ENCODE measurements at regions not wholly inside any gene's neighbourhood (a gene's known extent, or its start where the extent isn't known, plus 50 kb on each side); places are given as distances from the start of the nearest gene placed in this dataset.

DNA sequence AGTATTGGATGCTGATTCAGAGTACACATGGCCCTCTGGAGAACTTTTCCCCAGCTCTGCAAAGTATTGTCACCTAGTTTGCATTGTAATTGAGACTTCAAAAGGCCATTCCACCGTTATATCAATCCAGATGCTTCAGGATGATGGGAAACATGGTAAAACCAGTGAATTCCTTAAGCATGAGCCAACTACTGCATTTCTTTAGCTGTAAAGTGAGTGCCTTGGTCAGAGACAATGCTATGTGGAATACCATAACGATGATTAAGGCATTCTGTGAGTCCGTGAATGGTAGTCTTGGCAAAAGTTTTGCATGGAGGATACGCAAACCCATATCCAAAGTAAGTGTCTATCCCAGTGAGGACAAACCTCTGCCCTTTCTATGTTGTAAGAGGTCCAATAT is 355.2 kb downstream of the DCAF12L2 start:
- no peak for DNase-seq (ENCODE audit: low read depth)

- DNase-seq (ENCODE audit: low read depth) = no peak
Observed at GRCh38 chrX:125826080-125826479, 340.0 kb downstream of the DCAF12L2 start.

GRCh38 chrX:125826774-125827451 is 339.2 kb downstream of the DCAF12L2 start:
- no peak for DNase-seq (ENCODE audit: low read depth)

- no peak for DNase-seq (ENCODE audit: low read depth)
Observed at GRCh38 chrX:125846271-125846670, 319.8 kb downstream of the DCAF12L2 start.

DNA sequence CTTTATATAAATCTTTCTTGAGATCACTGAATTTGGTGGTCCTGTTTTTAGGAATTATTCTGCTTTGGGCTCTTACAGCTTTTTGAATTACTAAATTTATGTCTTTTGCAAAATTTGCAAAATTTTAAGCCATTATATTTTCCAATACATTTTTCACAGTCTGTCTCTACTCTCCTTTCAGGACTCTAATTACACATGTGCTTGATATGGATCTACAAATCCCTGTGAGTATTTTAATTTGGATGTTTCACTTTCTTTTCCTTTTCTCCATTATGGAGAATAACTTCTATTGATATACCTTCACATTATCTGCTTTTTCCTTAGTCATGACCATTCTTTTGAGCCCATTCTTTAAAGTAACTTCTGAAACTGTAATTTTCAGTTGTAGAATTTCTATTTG is 315.4 kb downstream of the DCAF12L2 start:
- DNase-seq (ENCODE audit: low read depth) = no peak

DNA sequence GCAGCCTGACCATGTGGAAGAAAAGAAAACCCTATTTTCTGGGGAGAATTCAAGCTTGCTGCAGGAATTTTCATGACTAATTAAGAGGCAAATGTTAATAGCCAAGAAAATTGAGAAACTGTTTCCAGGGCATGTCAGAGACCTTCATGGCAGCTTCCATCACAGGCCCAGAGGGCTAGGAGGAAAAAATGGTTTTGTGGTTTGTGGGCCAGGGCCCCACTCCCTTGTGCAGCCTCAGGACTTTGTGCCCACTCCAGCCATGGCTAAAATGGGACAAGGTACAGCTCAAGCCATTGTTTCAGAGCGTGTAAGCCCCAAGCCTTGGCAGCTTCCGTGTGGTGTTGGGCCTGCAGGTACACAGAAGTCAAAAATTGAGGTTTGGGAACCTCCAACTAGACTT is 282.9 kb downstream of the DCAF12L2 start:
- DNase-seq (ENCODE audit: low read depth) = no peak

DNA sequence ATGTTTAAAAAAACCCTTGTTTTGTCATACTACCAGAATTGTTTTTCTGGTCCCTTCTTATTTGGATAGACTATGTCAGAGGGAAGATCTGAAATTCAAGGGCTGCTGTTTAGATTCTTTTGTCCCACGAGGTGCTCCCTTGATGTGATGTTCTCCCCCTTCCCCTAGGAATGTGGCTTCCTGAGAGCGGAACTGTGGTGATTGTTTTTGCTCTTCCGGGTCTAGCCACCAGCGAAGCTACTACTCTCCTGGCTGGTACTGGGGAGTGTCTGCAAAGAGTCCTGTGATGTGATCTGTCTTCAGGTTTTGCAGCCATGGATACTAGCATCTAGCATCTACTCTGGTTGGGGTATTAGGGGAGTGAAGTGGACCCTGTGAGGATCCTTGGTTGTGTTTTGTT is 271.1 kb downstream of the DCAF12L2 start:
- DNase-seq (ENCODE audit: low read depth) = no peak

DNA sequence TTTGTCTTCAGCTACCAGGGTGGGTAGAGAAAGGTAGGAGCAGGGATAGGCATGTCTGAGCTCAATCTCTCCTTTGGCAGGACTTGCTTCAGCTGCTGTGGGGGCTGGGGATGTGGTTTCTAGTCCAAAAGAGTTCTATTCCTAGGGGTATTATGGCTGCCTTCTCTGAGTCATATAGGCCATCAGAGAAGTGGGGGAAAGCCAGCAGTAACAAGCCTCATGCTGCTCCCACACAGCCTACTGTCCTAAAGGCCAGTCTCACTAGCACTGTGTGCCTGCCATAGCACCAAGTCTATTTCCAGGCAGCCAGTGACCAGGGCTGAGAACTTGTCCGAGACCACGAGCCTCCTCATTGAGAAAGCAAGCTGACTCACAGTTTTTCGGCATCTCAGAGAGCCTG is 270.6 kb downstream of the DCAF12L2 start:
- DNase-seq (ENCODE audit: low read depth) = no peak

GRCh38 chrX:125926295-125926694 is 239.8 kb downstream of the DCAF12L2 start:
- no peak for DNase-seq (ENCODE audit: low read depth)

GRCh38 chrX:125940985-125941384 is 225.1 kb downstream of the DCAF12L2 start:
- DNase-seq (ENCODE audit: low read depth) = no peak

GRCh38 chrX:125947501-125947900 is 218.6 kb downstream of the DCAF12L2 start:
- DNase-seq (ENCODE audit: low read depth) = no peak

- no peak for DNase-seq (ENCODE audit: low read depth)
Observed at GRCh38 chrX:125952973-125953372, 213.1 kb downstream of the DCAF12L2 start.

- DNase-seq (ENCODE audit: low read depth) = no peak
Observed at GRCh38 chrX:125953814-125954213, 212.3 kb downstream of the DCAF12L2 start.

- DNase-seq (ENCODE audit: low read depth) = no peak
Observed at GRCh38 chrX:125954236-125954635, 211.9 kb downstream of the DCAF12L2 start.

- DNase-seq (ENCODE audit: low read depth) = no peak
Observed at GRCh38 chrX:125977851-125978250, 188.2 kb downstream of the DCAF12L2 start.

DNA sequence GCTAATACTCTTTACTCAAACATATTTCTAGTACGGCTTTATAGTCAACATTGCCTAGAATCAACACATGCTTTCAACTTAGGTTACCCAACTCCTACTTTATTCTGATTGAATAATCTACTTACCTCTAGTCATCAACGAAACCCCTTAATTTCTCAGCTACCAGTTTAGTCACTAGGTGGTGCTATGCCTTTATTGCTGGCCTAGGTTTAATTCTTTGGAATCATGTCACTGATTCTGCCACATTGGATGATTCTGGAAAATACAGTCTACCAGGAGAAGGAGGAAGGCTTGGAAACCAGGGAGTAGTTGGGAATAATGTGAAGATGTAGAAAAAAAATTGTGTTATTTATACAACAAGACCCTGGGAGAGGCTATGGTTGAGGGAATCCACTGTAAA is 167.7 kb downstream of the DCAF12L2 start:
- DNase-seq (ENCODE audit: low read depth) = no peak

- no peak for DNase-seq (ENCODE audit: low read depth)
Observed at GRCh38 chrX:126027229-126027628, 138.9 kb downstream of the DCAF12L2 start.

GRCh38 chrX:126030021-126030420 is 136.1 kb downstream of the DCAF12L2 start:
- DNase-seq (ENCODE audit: low read depth) = no peak

DNA sequence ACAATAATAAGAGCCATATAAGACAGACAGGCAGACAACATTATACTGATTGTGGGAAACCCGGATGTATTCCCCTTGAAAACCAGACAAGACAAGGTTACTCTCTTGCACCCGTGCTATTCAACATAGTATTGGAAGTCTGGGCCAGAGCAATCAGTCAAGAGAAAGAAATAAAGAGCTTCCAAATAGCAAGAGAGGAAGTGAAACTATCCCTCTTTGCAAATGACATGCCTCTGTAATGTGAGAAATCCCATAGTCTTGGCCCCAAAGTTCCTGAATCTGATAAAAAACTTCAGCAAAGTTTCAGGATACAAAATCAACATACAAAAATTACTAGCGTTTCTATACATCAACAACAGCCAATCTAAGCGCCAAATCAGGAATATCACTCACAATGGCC is 102.1 kb downstream of the DCAF12L2 start:
- DNase-seq (ENCODE audit: low read depth) = no peak

GRCh38 chrX:126064901-126065541 is 101.1 kb downstream of the DCAF12L2 start:
- DNase-seq (ENCODE audit: low read depth) = no peak

- no peak for DNase-seq (ENCODE audit: low read depth)
Observed at GRCh38 chrX:126065901-126066660, 100.0 kb downstream of the DCAF12L2 start.
